PC-3 (cell line): ENCODE measurements at regions not wholly inside any gene's neighbourhood (a gene's known extent, or its start where the extent isn't known, plus 50 kb on each side); places are given as distances from the start of the nearest gene placed in this dataset.

Experiments used
- ATAC-seq: fragments of 200-7000 bp; cut with Tn5 transposase; 2 replicates; pipeline ENCODE4 v1.9.1; 2020; ENCODE audit warnings: mild to moderate bottlenecking, moderate library complexity
- BruUV-seq: library from RNA; stranded (reverse); fragments of 400-500 nt; replicated peaks from 2 replicates; lab custom pipeline; 2021; lab: Mats Ljungman, UMichigan
- CTCF ChIA-PET: fragments of 300-600 bp; sonication (Branson Sonifier 250); formaldehyde crosslinking; loops from one replicate; lab custom pipeline; 2022; ENCODE audit warnings: antibody characterized with exemption; lab: Charles Lee
- POLR2A ChIA-PET: fragments of 300-600 bp; sonication (Branson Sonifier 250); formaldehyde crosslinking; loops from one replicate; lab custom pipeline; 2022; ENCODE audit warnings: antibody characterized with exemption; ENCODE audit not compliant: unreplicated experiment; lab: Charles Lee
- DNase-seq: peaks from one replicate; pipeline ENCODE4 v3.0.0-alpha.2; 2015
- H2AFZ ChIP-seq: fragments of 300-600 bp; sonication (generic); 2 replicates; pipeline ENCODE4 v1.6.0; 2016; ENCODE audit warnings: antibody characterized with exemption, low read length
- H3F3A ChIP-seq: fragments of 300-600 bp; sonication (generic); one replicate; pipeline ENCODE4 v1.6.0; 2017; ENCODE audit warnings: antibody characterized with exemption, low read length, control low read depth, mild to moderate bottlenecking; ENCODE audit not compliant: unreplicated experiment
- H3K27ac ChIP-seq: fragments of 300-600 bp; sonication (generic); 2 replicates; pipeline ENCODE4 v1.5.1; 2016; ENCODE audit warnings: mild to moderate bottlenecking, low read length
- H3K27me3 ChIP-seq: fragments of 300-600 bp; sonication (generic); 2 replicates; pipeline ENCODE4 v1.6.1; 2016; ENCODE audit warnings: low read length, mixed read lengths
- H3K36me3 ChIP-seq: fragments of 300-600 bp; sonication (generic); 2 replicates; pipeline ENCODE4 v1.6.1; 2016; ENCODE audit warnings: low read depth, mixed run types, low read length, mixed read lengths
- H3K4me1 ChIP-seq: fragments of 300-600 bp; sonication (generic); 2 replicates; pipeline ENCODE4 v1.5.1; 2016; ENCODE audit warnings: low read length; ENCODE audit not compliant: insufficient read depth
- H3K4me2 ChIP-seq: fragments of 300-600 bp; sonication (generic); 2 replicates; pipeline ENCODE4 v1.6.0; 2016; ENCODE audit warnings: low read length
- H3K4me3 ChIP-seq: fragments of 300-600 bp; sonication (generic); 2 replicates; pipeline ENCODE4 v1.5.1; 2016; ENCODE audit warnings: mild to moderate bottlenecking, low read length, mixed read lengths
- H3K79me2 ChIP-seq: fragments of 300-600 bp; sonication (generic); 2 replicates; pipeline ENCODE4 v1.6.1; 2017; ENCODE audit warnings: low read length, mixed read lengths
- H3K9ac ChIP-seq: fragments of 300-600 bp; sonication (generic); 2 replicates; pipeline ENCODE4 v1.6.0; 2016; ENCODE audit warnings: mild to moderate bottlenecking, low read length
- H3K9me2 ChIP-seq: fragments of 300-600 bp; sonication (generic); replicated peaks from 2 replicates; pipeline ENCODE4 v1.6.1; 2016; ENCODE audit warnings: mixed run types, low read length, mixed read lengths
- H3K9me3 ChIP-seq: fragments of 300-600 bp; sonication (generic); 2 replicates; pipeline ENCODE4 v1.6.1; 2016; ENCODE audit warnings: low read length, mixed read lengths
- H4K20me1 ChIP-seq: fragments of 300-600 bp; sonication (generic); 2 replicates; pipeline ENCODE4 v1.6.1; 2016; ENCODE audit warnings: low read length, mixed read lengths
- EZH2 ChIP-seq: fragments of 300-600 bp; sonication (generic); IDR thresholded peaks from one replicate; pipeline ENCODE4 v1.6.1; 2017; ENCODE audit warnings: antibody characterized with exemption, mild to moderate bottlenecking, low read length; ENCODE audit not compliant: unreplicated experiment
- EZH2phosphoT487 ChIP-seq: fragments of 300-600 bp; sonication (generic); IDR thresholded peaks from 2 replicates; pipeline ENCODE4 v1.6.1; 2018; ENCODE audit warnings: mild to moderate bottlenecking, antibody characterized with exemption, low read length, borderline replicate concordance
- intact Hi-C: fragments of 100-400 bp; cut with micrococcal nuclease; formaldehyde crosslinking; loops from 2 replicates; pipeline ENCODE4 v1.9.0; 2023
- TF ChIP-seq, protein P1 (sequence below): fragments of 300-600 bp; sonication (generic); conservative IDR thresholded peaks from 2 replicates; pipeline ENCODE4 v1.5.1; 2017; ENCODE audit warnings: antibody characterized with exemption, low read depth, mild to moderate bottlenecking, low read length

DNA sequence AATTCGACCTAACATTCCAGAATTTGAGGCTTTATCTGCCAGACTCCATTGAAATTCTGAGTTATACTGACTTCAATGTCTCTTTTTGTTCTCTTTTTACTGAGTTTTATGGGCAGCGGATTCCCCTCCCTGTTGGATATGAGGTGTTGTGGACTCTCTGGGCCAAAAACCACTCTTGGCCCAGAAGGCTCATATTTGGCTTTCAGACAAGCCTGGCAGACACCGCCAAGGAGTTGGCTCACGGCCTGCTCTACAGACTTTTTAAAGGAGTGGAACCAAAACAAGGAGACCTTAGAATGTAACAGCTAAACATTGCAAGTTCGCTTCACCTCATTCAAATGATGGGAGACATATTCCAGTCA, 206.4 kb upstream of the NCKAP5 start:
- Histone ChIP-seq H3K4me2 (no peak overlapping the region), H3K27me3 (no peaks in the 10 kb centered on the region), H3K9ac (no peak overlapping the region), H3K9me2 (no peaks in the 10 kb centered on the region), H3K36me3 (no peaks in the 10 kb centered on the region), H4K20me1 (no peaks in the 10 kb centered on the region), H3K4me3 (no peak overlapping the region), H2AFZ (no peak overlapping the region), H3K27ac (no peak overlapping the region), H3F3A (no peaks in the 10 kb centered on the region), H3K9me3 (no peaks in the 10 kb centered on the region), H3K4me1 (peaks cover 15% of the 10 kb centered on the region), H3K79me2 (no peaks in the 10 kb centered on the region)
- intact Hi-C loops = loop anchor here (5.0 to 10.0 kb wide), 3 partner anchors 132 to 450 kb away; no protein-coding TSS in a partner anchor
- ATAC-seq = no peak
- CTCF ChIA-PET = no interaction called here
- TF ChIP-seq EZH2 (no peak), EZH2phosphoT487 (no peak)
- TF ChIP-seq, protein P1, sequence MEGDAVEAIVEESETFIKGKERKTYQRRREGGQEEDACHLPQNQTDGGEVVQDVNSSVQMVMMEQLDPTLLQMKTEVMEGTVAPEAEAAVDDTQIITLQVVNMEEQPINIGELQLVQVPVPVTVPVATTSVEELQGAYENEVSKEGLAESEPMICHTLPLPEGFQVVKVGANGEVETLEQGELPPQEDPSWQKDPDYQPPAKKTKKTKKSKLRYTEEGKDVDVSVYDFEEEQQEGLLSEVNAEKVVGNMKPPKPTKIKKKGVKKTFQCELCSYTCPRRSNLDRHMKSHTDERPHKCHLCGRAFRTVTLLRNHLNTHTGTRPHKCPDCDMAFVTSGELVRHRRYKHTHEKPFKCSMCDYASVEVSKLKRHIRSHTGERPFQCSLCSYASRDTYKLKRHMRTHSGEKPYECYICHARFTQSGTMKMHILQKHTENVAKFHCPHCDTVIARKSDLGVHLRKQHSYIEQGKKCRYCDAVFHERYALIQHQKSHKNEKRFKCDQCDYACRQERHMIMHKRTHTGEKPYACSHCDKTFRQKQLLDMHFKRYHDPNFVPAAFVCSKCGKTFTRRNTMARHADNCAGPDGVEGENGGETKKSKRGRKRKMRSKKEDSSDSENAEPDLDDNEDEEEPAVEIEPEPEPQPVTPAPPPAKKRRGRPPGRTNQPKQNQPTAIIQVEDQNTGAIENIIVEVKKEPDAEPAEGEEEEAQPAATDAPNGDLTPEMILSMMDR = no peak
- no TSS peak for BruUV-seq
- DNase-seq = no peak
- POLR2A ChIA-PET = no interaction called here

DNA sequence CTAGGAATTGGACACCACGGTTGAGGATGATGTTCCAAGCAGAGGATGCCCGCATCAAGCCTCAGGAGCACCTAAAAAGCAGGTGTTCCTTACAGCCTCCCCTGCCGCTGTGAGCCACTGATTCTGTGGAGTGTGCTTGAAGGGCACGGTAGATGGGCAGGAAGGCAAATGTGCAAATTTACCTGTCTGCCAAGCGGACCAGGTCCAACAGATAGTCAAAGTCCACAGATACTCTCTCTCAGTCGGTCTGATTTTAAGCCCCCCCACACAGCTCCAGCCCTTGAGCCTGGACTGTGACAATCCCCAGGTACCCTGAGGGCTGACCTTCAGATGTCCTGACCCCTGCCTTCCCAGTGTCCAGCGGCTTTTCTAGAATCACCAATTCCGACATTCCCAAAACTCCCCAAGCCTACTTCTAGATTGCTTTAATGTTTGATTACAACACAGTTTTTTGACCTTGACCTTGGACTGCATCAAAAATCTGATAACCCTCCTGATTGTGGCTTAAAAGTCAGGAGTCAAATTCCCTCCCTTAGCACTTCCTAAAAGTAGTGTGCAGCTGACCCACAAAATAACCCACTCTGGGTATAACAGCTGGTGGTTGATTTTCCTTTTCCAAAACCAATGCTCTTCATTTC, 208.8 kb upstream of the NCKAP5 start:
- Histone ChIP-seq H3K4me2 (0 out of 2 replicates have a peak overlapping the region, but pooled peaks have one; percentile 4), H3K27me3 (no peaks in the 10 kb centered on the region), H3K4me1 (peaks cover 23% of the 10 kb centered on the region), H3K9me3 (no peaks in the 10 kb centered on the region), H3K36me3 (no peaks in the 10 kb centered on the region), H3K79me2 (no peaks in the 10 kb centered on the region), H3K4me3 (no peak overlapping the region), H3K9ac (no peak overlapping the region), H2AFZ (no peak overlapping the region), H3F3A (no peaks in the 10 kb centered on the region), H3K27ac (peak overlapping the region; percentile 40; the same call in 1 of the 2 replicates), H4K20me1 (no peaks in the 10 kb centered on the region), H3K9me2 (no peaks in the 10 kb centered on the region)
- CTCF ChIA-PET = interaction anchor here (1.8 kb wide), 1 partner anchor 209 kb away, joined by 10 read pairs; the partner anchor contains the start of gene NCKAP5
- TF ChIP-seq, protein P1 = no peak
- TF ChIP-seq EZH2 (no peak), EZH2phosphoT487 (no peak)
- ATAC-seq (no peak), DNase-seq (no peak)
- POLR2A ChIA-PET = interaction anchor here (0.6 kb wide), 1 partner anchor 439 kb away, joined by 3 read pairs; no protein-coding TSS in a partner anchor
- BruUV-seq = no TSS peak
- intact Hi-C loops = loop anchor here (2.0 to 10.0 kb wide), 5 partner anchors 42 to 452 kb away; partner anchors contain the start of gene NCKAP5

DNA sequence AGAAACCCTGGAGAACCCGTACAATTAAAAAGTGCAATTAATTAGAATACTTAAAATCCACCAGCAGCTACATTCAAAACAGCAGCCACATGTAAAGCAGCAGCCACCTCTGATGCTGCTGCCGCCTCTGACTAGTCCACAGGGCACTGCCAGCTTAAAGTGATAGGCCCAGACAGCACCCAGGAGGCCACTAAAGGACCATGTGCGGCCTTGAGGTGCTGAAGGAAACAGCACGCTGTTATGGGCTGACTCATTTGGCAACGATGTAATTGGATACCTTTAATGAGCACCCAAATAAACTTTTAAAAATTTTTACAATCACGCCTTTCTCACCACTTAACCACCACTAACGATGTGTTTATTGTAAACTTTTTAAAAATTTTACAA, 209.3 kb upstream of the NCKAP5 start:
- TF ChIP-seq EZH2phosphoT487 = no peak
- TF ChIP-seq, protein P1 = 0 out of 2 replicates have a peak, but pooled peaks have one; percentile 10
- no peak overlapping the region for H3K4me3 ChIP-seq
- no peaks in the 10 kb centered on the region for H3F3A ChIP-seq
- ChIA-PET CTCF (interaction anchor here (1.8 kb wide), 1 partner anchor 209 kb away, joined by 10 read pairs; the partner anchor contains the start of gene NCKAP5), POLR2A (interaction anchor here (0.6 kb wide), 1 partner anchor 439 kb away, joined by 3 read pairs; no protein-coding TSS in a partner anchor)
- BruUV-seq = no TSS peak
- peak overlapping the region; percentile 40 for H3K27ac ChIP-seq
- no peak overlapping the region; the same call in 1 of the 2 replicates for H3K4me2 ChIP-seq
- intact Hi-C loops = loop anchor here (2.0 to 10.0 kb wide), 5 partner anchors 41 to 453 kb away; partner anchors contain the start of gene NCKAP5
- no peaks in the 10 kb centered on the region for H3K9me2 ChIP-seq
- DNase-seq (peak; percentile 80), ATAC-seq (peak; percentile 100)
- H3K27me3 ChIP-seq = no peaks in the 10 kb centered on the region
- peaks cover 23% of the 10 kb centered on the region for H3K4me1 ChIP-seq
- H3K9ac ChIP-seq = 0 out of 2 replicates have a peak overlapping the region, but pooled peaks have one; percentile 3
- no peaks in the 10 kb centered on the region for H3K79me2 ChIP-seq
- H2AFZ ChIP-seq = no peak overlapping the region
- H3K36me3 ChIP-seq = no peaks in the 10 kb centered on the region
- no peaks in the 10 kb centered on the region for H4K20me1 ChIP-seq
- no peaks in the 10 kb centered on the region for H3K9me3 ChIP-seq
